H1 (cell line): ENCODE measurements at regions not wholly inside any gene's neighbourhood (a gene's known extent, or its start where the extent isn't known, plus 50 kb on each side); places are given as distances from the start of the nearest gene placed in this dataset.

Experiments
- ATF2 ChIP-seq: IDR thresholded peaks from 2 replicates; pipeline ENCODE4 v1.6.1; 2012; ENCODE audit warnings: low read length, inconsistent platforms
- CBX8 ChIP-seq: fragments of 300-800, 300-1000 bp; sonication (generic); IDR thresholded peaks from 2 replicates; pipeline ENCODE4 v1.7.1; 2016; ENCODE audit warnings: low read depth, low read length, borderline replicate concordance
- HDAC2 ChIP-seq, 2 experiments: fragments of 300-600 bp in 1 of 2; sonication (generic) in 1 of 2; IDR thresholded peaks; 2 replicates each; pipeline ENCODE4 v1.6.1; 2011 to 2012; ENCODE audit warnings: low read depth in 2 of 2, low read length in 2 of 2, mild to moderate bottlenecking in 2 of 2, moderate library complexity in 2 of 2, borderline replicate concordance in 1 of 2, inconsistent platforms in 1 of 2
- NANOG ChIP-seq: IDR thresholded peaks from 2 replicates; pipeline ENCODE4 v1.6.1; 2011; ENCODE audit warnings: low read length, low read depth, mild to moderate bottlenecking, inconsistent platforms; ENCODE audit not compliant: insufficient read depth, poor library complexity, severe bottlenecking
- SIRT6 ChIP-seq: IDR thresholded peaks from one replicate; pipeline ENCODE4 v1.7.1; 2012; ENCODE audit warnings: low read length, inconsistent platforms
- SUZ12 ChIP-seq: fragments of 200-600 bp; sonication (generic); IDR thresholded peaks from 2 replicates; pipeline ENCODE4 v1.6.1; 2012; ENCODE audit warnings: mild to moderate bottlenecking, inconsistent platforms, low read length, moderate library complexity, mixed read lengths
- TAF7 ChIP-seq: optimal IDR thresholded peaks from 2 replicates; pipeline ENCODE3; 2011; ENCODE audit warnings: low read depth, mild to moderate bottlenecking, inconsistent platforms, low read length, moderate library complexity, borderline replicate concordance
- TBP ChIP-seq: IDR thresholded peaks from 2 replicates; pipeline ENCODE4 v1.6.1; 2011; ENCODE audit warnings: low read depth, low read length, improper control_type of control experiment
- USF2 ChIP-seq: IDR thresholded peaks from 2 replicates; pipeline ENCODE4 v1.6.1; 2011; ENCODE audit warnings: low read length, improper control_type of control experiment

- TF ChIP-seq ATF2 (no peak), NANOG (no peak), CBX8 (no peak), SUZ12 (no peak), USF2 (no peak), SIRT6 (no peak), TBP (no peak), HDAC2 (IDR thresholded peaks at IDR 0.05; ENCODE audit: borderline replicate concordance in 1 of 2, low read depth in 2 of 2, low read length in 2 of 2) (no peak), TAF7 (no peak)
Observed at GRCh38 chr10:4576206-4576605, 249.8 kb upstream of the AKR1E2 start (continued).
